Coronary artery (tissue), 2 donors: ENCODE measurements at regions not wholly inside any gene's neighbourhood (a gene's known extent, or its start where the extent isn't known, plus 50 kb on each side); places are given as distances from the start of the nearest gene placed in this dataset.
A peak's percentile ranks its signal among the peaks of the same experiment; 100 is the strongest.

Experiments
- DNase-seq: peaks from one replicate; pipeline ENCODE4 v3.0.0-alpha.2; 2017; ENCODE audit warnings: low spot score
- H3K27ac ChIP-seq, 2 donors: fragments of 200-600 bp; sonication (generic); one replicate each; pipeline ENCODE4 v1.5.1; 2016 to 2019
- H3K4me3 ChIP-seq: fragments of 200-600 bp; sonication (generic); 2 replicates; pipeline ENCODE4 v1.5.1; 2016; ENCODE audit warnings: mild to moderate bottlenecking, moderate library complexity
- CTCF ChIP-seq: fragments of 200-600 bp; sonication (generic); IDR thresholded peaks from one replicate; pipeline ENCODE4 v1.5.1; 2019; ENCODE audit warnings: antibody characterized with exemption

- DNase-seq: no peak
- Histone ChIP-seq H3K4me3 (no peak overlapping the region), H3K27ac (peak overlapping the region in 1 of 2 donors; percentile 57)
- no peak for TF ChIP-seq CTCF
Observed at GRCh38 chr2:18980104-18980785, 378.2 kb downstream of the OSR1 start.

GRCh38 chr2:18977409-18977808, 381.0 kb downstream of the OSR1 start:
- TF ChIP-seq CTCF: no peak
- no peak overlapping the region for H3K4me3 ChIP-seq
- DNase-seq: no peak
- peak overlapping the region; percentile 23 to 85 for H3K27ac ChIP-seq

GRCh38 chr2:18976168-18976961, 382.1 kb downstream of the OSR1 start:
- DNase-seq: no peak
- peak overlapping the region; percentile 23 to 85 for H3K27ac ChIP-seq
- H3K4me3 ChIP-seq: peak overlapping the region; percentile 54
- no peak for TF ChIP-seq CTCF

GRCh38 chr2:18975506-18976167, 382.8 kb downstream of the OSR1 start:
- Histone ChIP-seq H3K4me3 (peak overlapping the region; percentile 54), H3K27ac (peak overlapping the region in 1 of 2 donors; percentile 85)
- no peak for DNase-seq
- TF ChIP-seq CTCF: no peak

- no peak overlapping the region for H3K27ac ChIP-seq
- no peak overlapping the region for H3K4me3 ChIP-seq
- TF ChIP-seq CTCF: no peak
- no peak for DNase-seq
Observed at GRCh38 chr2:18971628-18972027, 382.3 kb upstream of the NT5C1B start.

GRCh38 chr2:18971069-18971378, 381.7 kb upstream of the NT5C1B start:
- no peak for TF ChIP-seq CTCF
- no peak overlapping the region for H3K4me3 ChIP-seq
- no peak overlapping the region for H3K27ac ChIP-seq
- no peak for DNase-seq
